ENCODE measurements at regions not wholly inside any gene's neighbourhood (a gene's known extent, or its start where the extent isn't known, plus 50 kb on each side); places are given as distances from the start of the nearest gene placed in this dataset.

GRCh38 chr22:48146426-48146825 lies 1384.0 kb downstream of the TBC1D22A start:
- intact Hi-C loops (cut with DNase I): no loop called here
- Histone ChIP-seq H3K27ac (no peak overlapping the region), H3K4me3 (no peak overlapping the region), H3K36me3 (ENCODE audit: insufficient read depth in 1 of 2, low read depth in 1 of 2) (no peaks in the 10 kb centered on the region), H3K4me1 (no peaks in the 10 kb centered on the region), H3K9me3 (no peaks in the 10 kb centered on the region), H3K27me3 (ENCODE audit: insufficient read depth in 3 of 3, low read length in 2 of 3) (peaks cover 0 to 13% (median 0%) of the 10 kb centered on the region in 3 donors)
- DNase-seq: no peak
- no peak for TF ChIP-seq CTCF (IDR thresholded peaks at IDR 0.05)
- WGBS, 3 donors: 55 to 63% (median 61%) methylated on average over 6 of the region's 6 CpGs
- ATAC-seq: no peak

GRCh38 chr22:48145738-48146137 lies 1383.3 kb downstream of the TBC1D22A start:
- WGBS, 3 donors: 20 to 36% (median 33%) methylated on average over 7 of the region's 7 CpGs
- H3K36me3 ChIP-seq (ENCODE audit: insufficient read depth in 1 of 2, low read depth in 1 of 2): no peaks in the 10 kb centered on the region
- TF ChIP-seq CTCF (IDR thresholded peaks at IDR 0.05): no peak
- no peaks in the 10 kb centered on the region for H3K4me1 ChIP-seq
- DNase-seq: no peak
- H3K27me3 ChIP-seq (ENCODE audit: insufficient read depth in 3 of 3, low read length in 2 of 3): peaks cover 0 to 13% (median 0%) of the 10 kb centered on the region in 3 donors
- ATAC-seq: no peak
- no peaks in the 10 kb centered on the region for H3K9me3 ChIP-seq
- H3K27ac ChIP-seq: no peak overlapping the region
- no peak overlapping the region for H3K4me3 ChIP-seq
- intact Hi-C loops (cut with DNase I): no loop called here

GRCh38 chr22:48144318-48144717 lies 1381.9 kb downstream of the TBC1D22A start:
- no peaks in the 10 kb centered on the region for H3K9me3 ChIP-seq
- H3K4me3 ChIP-seq: no peak overlapping the region
- TF ChIP-seq CTCF (IDR thresholded peaks at IDR 0.05): no peak
- peaks cover 0 to 13% (median 0%) of the 10 kb centered on the region in 3 donors for H3K27me3 ChIP-seq (ENCODE audit: insufficient read depth in 3 of 3, low read length in 2 of 3)
- intact Hi-C loops (cut with DNase I): no loop called here
- DNase-seq: no peak
- no peak for ATAC-seq
- H3K27ac ChIP-seq: no peak overlapping the region
- no peaks in the 10 kb centered on the region for H3K4me1 ChIP-seq
- 83 to 92% (median 87%) methylated on average over 4 of the region's 4 CpGs for WGBS, 3 donors
- H3K36me3 ChIP-seq (ENCODE audit: insufficient read depth in 1 of 2, low read depth in 1 of 2): no peaks in the 10 kb centered on the region

GRCh38 chr22:48143856-48144255 lies 1381.4 kb downstream of the TBC1D22A start:
- H3K4me3 ChIP-seq: no peak overlapping the region
- DNase-seq (no peak), ATAC-seq (no peak)

More at GRCh38 chr22:48143856-48144255, 1381.4 kb downstream of the TBC1D22A start:
- intact Hi-C loops (cut with DNase I): no loop called here
- no peak overlapping the region for H3K27ac ChIP-seq
- no peak for TF ChIP-seq CTCF (IDR thresholded peaks at IDR 0.05)
- no peaks in the 10 kb centered on the region for H3K9me3 ChIP-seq
- H3K27me3 ChIP-seq (ENCODE audit: insufficient read depth in 3 of 3, low read length in 2 of 3): peaks cover 0 to 13% (median 0%) of the 10 kb centered on the region in 3 donors
- no peaks in the 10 kb centered on the region for H3K4me1 ChIP-seq
- WGBS, 3 donors: 88 to 91% (median 88%) methylated on average over 7 of the region's 7 CpGs
- no peaks in the 10 kb centered on the region for H3K36me3 ChIP-seq (ENCODE audit: insufficient read depth in 1 of 2, low read depth in 1 of 2)

Data from psoas muscle (tissue), 7 donors.